ENCODE measurements at regions not wholly inside any gene's neighbourhood (a gene's known extent, or its start where the extent isn't known, plus 50 kb on each side); places are given as distances from the start of the nearest gene placed in this dataset.

- peak; percentile 73 for ATAC-seq
- DNase-seq = no peak
- intact Hi-C loops (cut with DNase I, micrococcal nuclease) = no loop called here
Observed at GRCh38 chr10:4775808-4776207, 50.2 kb upstream of the AKR1E2 start.

- ATAC-seq (no peak), DNase-seq (no peak)
- intact Hi-C loops (cut with DNase I, micrococcal nuclease) = no loop called here
Observed at GRCh38 chr10:4772202-4772570, 53.8 kb upstream of the AKR1E2 start.

GRCh38 chr10:4771554-4772201, 54.3 kb upstream of the AKR1E2 start:
- no peak for ATAC-seq
- DNase-seq = no peak
- intact Hi-C loops (cut with DNase I, micrococcal nuclease) = no loop called here

- intact Hi-C loops (cut with DNase I, micrococcal nuclease) = no loop called here
- ATAC-seq (peak; percentile 75), DNase-seq (no peak)
Observed at GRCh38 chr10:4770801-4771553, 55.0 kb upstream of the AKR1E2 start.

- ATAC-seq (no peak), DNase-seq (no peak)
- intact Hi-C loops (cut with DNase I, micrococcal nuclease) = loop anchor here in 1 of 2 donors (10.0 kb wide), 3 partner anchors 984 to 1574 kb away; partner anchors contain the start of gene KLF6
Observed at GRCh38 chr10:4768416-4768815, 57.6 kb upstream of the AKR1E2 start.

- intact Hi-C loops (cut with DNase I, micrococcal nuclease) = loop anchor here in 1 of 2 donors (10.0 kb wide), 3 partner anchors 982 to 1572 kb away; partner anchors contain the start of gene KLF6
- peak in 1 of 2 donors; percentile 6 for DNase-seq
Observed at GRCh38 chr10:4767033-4767814, 58.8 kb upstream of the AKR1E2 start.

GRCh38 chr10:4766454-4766853, 59.6 kb upstream of the AKR1E2 start:
- DNase-seq = no peak
- intact Hi-C loops (cut with DNase I, micrococcal nuclease) = loop anchor here in 1 of 2 donors (10.0 kb wide), 3 partner anchors 982 to 1572 kb away; partner anchors contain the start of gene KLF6
- ATAC-seq = no peak

More at GRCh38 chr10:4767033-4767814, 58.8 kb upstream of the AKR1E2 start:
- ATAC-seq = peak; percentile 66

GRCh38 chr10:4765428-4765827, 60.6 kb upstream of the AKR1E2 start:
- ATAC-seq (no peak), DNase-seq (no peak)
- intact Hi-C loops (cut with DNase I, micrococcal nuclease) = loop anchor here in 1 of 2 donors (10.0 kb wide), 3 partner anchors 981 to 1571 kb away; partner anchors contain the start of gene KLF6

- intact Hi-C loops (cut with DNase I, micrococcal nuclease) = loop anchor here in 1 of 2 donors (10.0 kb wide), 3 partner anchors 979 to 1569 kb away; partner anchors contain the start of gene KLF6
- no peak for ATAC-seq
- DNase-seq = no peak
Observed at GRCh38 chr10:4763960-4764428, 62.0 kb upstream of the AKR1E2 start.

- DNase-seq (no peak), ATAC-seq (no peak)
- intact Hi-C loops (cut with DNase I, micrococcal nuclease) = loop anchor here in 1 of 2 donors (10.0 kb wide), 3 partner anchors 979 to 1569 kb away; partner anchors contain the start of gene KLF6
Observed at GRCh38 chr10:4763513-4763912, 62.5 kb upstream of the AKR1E2 start.

GRCh38 chr10:4758256-4758655, 67.8 kb upstream of the AKR1E2 start:
- intact Hi-C loops (cut with DNase I, micrococcal nuclease) = no loop called here
- ATAC-seq = no peak
- no peak for DNase-seq

- intact Hi-C loops (cut with DNase I, micrococcal nuclease) = no loop called here
- DNase-seq (no peak), ATAC-seq (no peak)
Observed at GRCh38 chr10:4755286-4755989, 70.6 kb upstream of the AKR1E2 start.

GRCh38 chr10:4754143-4754542, 71.9 kb upstream of the AKR1E2 start:
- ATAC-seq (no peak), DNase-seq (no peak)
- intact Hi-C loops (cut with DNase I, micrococcal nuclease) = no loop called here

- intact Hi-C loops (cut with DNase I, micrococcal nuclease) = no loop called here
- ATAC-seq (no peak), DNase-seq (no peak)
Observed at GRCh38 chr10:4751211-4751610, 74.8 kb upstream of the AKR1E2 start.

- DNase-seq = no peak
- ATAC-seq = no peak
- intact Hi-C loops (cut with DNase I, micrococcal nuclease) = no loop called here
Observed at GRCh38 chr10:4749271-4749574, 76.8 kb upstream of the AKR1E2 start.

- ATAC-seq (no peak), DNase-seq (no peak)
- intact Hi-C loops (cut with DNase I, micrococcal nuclease) = no loop called here
Observed at GRCh38 chr10:4748491-4749270, 77.3 kb upstream of the AKR1E2 start.

GRCh38 chr10:4742217-4742616, 83.8 kb upstream of the AKR1E2 start:
- intact Hi-C loops (cut with DNase I, micrococcal nuclease) = no loop called here
- DNase-seq (no peak), ATAC-seq (no peak)

- intact Hi-C loops (cut with DNase I, micrococcal nuclease) = no loop called here
- DNase-seq (no peak), ATAC-seq (no peak)
Observed at GRCh38 chr10:4740471-4740870, 85.5 kb upstream of the AKR1E2 start.
